Esophagus squamous epithelium (tissue), 4 donors: ENCODE measurements at regions not wholly inside any gene's neighbourhood (a gene's known extent, or its start where the extent isn't known, plus 50 kb on each side); places are given as distances from the start of the nearest gene placed in this dataset.

Experiments
- POLR2A ChIP-seq, 4 donors: fragments of 450-650 bp; IDR thresholded peaks; one replicate each; pipeline ENCODE4 v1.6.1; 2017; ENCODE audit warnings: antibody characterized with exemption in 4 of 4, mild to moderate bottlenecking in 4 of 4, moderate library complexity in 3 of 4
- TF ChIP-seq, protein P1 (sequence below), 6 experiments: fragments of 450-650 bp in 4 of 6; fragments of 200-600 bp in 2 of 6; sonication (generic) in 2 of 6; IDR thresholded peaks; one replicate each; pipeline ENCODE4 v1.5.1; 2016 to 2019; ENCODE audit warnings: antibody characterized with exemption in 6 of 6, mild to moderate bottlenecking in 4 of 6, moderate library complexity in 4 of 6

DNA sequence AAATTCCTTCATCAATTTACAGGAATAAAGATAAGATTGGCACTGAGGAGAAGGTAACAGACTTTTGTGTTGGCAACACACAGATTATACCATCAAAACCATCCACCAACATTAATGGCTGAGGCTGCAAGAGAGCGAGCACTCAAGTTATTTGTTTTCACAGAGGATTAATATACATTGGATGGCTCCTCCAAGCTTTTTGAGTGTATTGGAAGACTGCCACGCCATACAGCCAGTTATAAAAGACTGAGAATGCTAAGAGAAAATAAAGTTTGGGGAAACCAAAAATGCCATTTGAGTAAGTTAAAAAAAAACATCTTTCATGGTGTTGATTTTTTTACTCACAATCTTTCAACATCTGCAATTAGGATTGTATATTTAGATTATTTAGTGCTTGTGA, 973.8 kb upstream of the SLC35B3 start:
- TF ChIP-seq, protein P1, sequence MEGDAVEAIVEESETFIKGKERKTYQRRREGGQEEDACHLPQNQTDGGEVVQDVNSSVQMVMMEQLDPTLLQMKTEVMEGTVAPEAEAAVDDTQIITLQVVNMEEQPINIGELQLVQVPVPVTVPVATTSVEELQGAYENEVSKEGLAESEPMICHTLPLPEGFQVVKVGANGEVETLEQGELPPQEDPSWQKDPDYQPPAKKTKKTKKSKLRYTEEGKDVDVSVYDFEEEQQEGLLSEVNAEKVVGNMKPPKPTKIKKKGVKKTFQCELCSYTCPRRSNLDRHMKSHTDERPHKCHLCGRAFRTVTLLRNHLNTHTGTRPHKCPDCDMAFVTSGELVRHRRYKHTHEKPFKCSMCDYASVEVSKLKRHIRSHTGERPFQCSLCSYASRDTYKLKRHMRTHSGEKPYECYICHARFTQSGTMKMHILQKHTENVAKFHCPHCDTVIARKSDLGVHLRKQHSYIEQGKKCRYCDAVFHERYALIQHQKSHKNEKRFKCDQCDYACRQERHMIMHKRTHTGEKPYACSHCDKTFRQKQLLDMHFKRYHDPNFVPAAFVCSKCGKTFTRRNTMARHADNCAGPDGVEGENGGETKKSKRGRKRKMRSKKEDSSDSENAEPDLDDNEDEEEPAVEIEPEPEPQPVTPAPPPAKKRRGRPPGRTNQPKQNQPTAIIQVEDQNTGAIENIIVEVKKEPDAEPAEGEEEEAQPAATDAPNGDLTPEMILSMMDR (IDR thresholded peaks at IDR 0.05): no peak
- TF ChIP-seq POLR2A (IDR thresholded peaks at IDR 0.05): no peak
